ENCODE measurements at regions not wholly inside any gene's neighbourhood (a gene's known extent, or its start where the extent isn't known, plus 50 kb on each side); places are given as distances from the start of the nearest gene placed in this dataset.

- H3K36me3 ChIP-seq (ENCODE audit: control insufficient read depth in 1 of 2, insufficient read depth in 2 of 2, low read depth in 1 of 2, low read length in 2 of 2), result no peaks in the 10 kb centered on the region
- H3K18ac ChIP-seq (ENCODE audit: low read depth in 1 of 2, low read length in 2 of 2), result no peak overlapping the region
- H2BK15ac ChIP-seq (ENCODE audit: low read depth, poor library complexity, severe bottlenecking), result no peak overlapping the region
- H3K4me3 ChIP-seq (ENCODE audit: insufficient read depth in 1 of 2, low read depth in 1 of 2, low read length in 2 of 2), result no peak overlapping the region
- no peak overlapping the region for H3K23ac ChIP-seq (ENCODE audit: low read length in 2 of 2)
- no peak overlapping the region for H2BK120ac ChIP-seq (ENCODE audit: low read depth, low read length)
- no peak overlapping the region for H2BK5ac ChIP-seq (ENCODE audit: low read depth, low read length, poor library complexity, severe bottlenecking)
- no peak overlapping the region for H3K9ac ChIP-seq (ENCODE audit: low read length)
- no peak overlapping the region for H3K4ac ChIP-seq (ENCODE audit: low read depth in 1 of 2, low read length in 2 of 2)
- H3K79me1 ChIP-seq (replicated peaks; ENCODE audit: low read length, poor library complexity, severe bottlenecking), result no peaks in the 10 kb centered on the region
- no peak overlapping the region for H3K14ac ChIP-seq (ENCODE audit: low read length in 2 of 2)
- no peak overlapping the region for H4K8ac ChIP-seq (ENCODE audit: low read length)
- WGBS, result 84% methylated on average over 3 of the region's 3 CpGs
- H2AFZ ChIP-seq (ENCODE audit: low read depth, low read length), result no peak overlapping the region
- no peaks in the 10 kb centered on the region for H3K9me3 ChIP-seq (ENCODE audit: control insufficient read depth, low read length)
- H3K27me3 ChIP-seq (ENCODE audit: control insufficient read depth in 1 of 2, insufficient read depth in 1 of 2, low read length in 2 of 2), result no peaks in the 10 kb centered on the region
- H2AK5ac ChIP-seq (ENCODE audit: low read length, severe bottlenecking), result no peak overlapping the region
- no peak overlapping the region for H3K27ac ChIP-seq (ENCODE audit: low read length, poor library complexity, severe bottlenecking)
- H3K4me1 ChIP-seq (ENCODE audit: control insufficient read depth, insufficient read depth, low read depth, low read length), result no peaks in the 10 kb centered on the region
- H4K91ac ChIP-seq (ENCODE audit: low read length), result no peak overlapping the region
- no peak for DNase-seq
- H2BK12ac ChIP-seq (ENCODE audit: low read length in 2 of 2), result no peak overlapping the region
- H3K4me2 ChIP-seq (ENCODE audit: low read length, poor library complexity, severe bottlenecking), result no peak overlapping the region
These were observed 108.4 kb upstream of the DPH6 start for GRCh38 chr15:35654332-35654731.

DNA sequence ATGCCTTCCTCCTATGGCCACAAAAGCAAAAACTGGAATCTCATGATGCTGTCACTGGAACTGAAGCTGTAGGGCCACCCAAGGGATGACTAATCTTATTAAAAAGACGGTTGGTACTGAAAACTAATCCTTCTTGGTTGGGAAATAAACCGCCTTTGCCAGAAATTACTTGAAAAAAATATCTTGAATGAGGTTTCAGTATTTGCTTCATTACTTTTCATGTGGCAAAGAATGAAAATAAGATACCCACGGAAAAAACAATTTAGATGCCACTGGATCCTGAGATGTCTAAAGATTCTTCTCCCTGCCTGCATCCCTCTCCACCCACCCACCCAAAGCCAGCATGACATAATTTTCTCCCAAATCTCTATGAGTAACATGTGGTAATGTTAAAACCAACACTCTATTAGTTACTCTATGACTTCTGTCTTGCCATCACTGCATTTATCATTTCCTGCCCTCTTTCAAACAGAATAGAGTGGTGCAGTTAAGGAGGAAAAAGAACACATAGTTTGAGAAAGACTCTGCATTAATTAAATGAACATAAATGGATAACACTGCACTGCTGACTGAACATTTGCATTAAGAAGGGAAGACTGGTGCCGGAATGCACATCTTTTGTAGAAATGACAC, 111.8 kb upstream of the DPH6 start:
- no peaks in the 10 kb centered on the region for H3K9me3 ChIP-seq (ENCODE audit: control insufficient read depth, low read length)
- H2BK15ac ChIP-seq (ENCODE audit: low read depth, poor library complexity, severe bottlenecking), result no peak overlapping the region
- 90% methylated on average over 4 of the region's 4 CpGs for WGBS
- no peak overlapping the region for H3K9ac ChIP-seq (ENCODE audit: low read length)
- H3K4me2 ChIP-seq (ENCODE audit: low read length, poor library complexity, severe bottlenecking), result no peak overlapping the region
- H3K14ac ChIP-seq (ENCODE audit: low read length in 2 of 2), result no peak overlapping the region
- H4K91ac ChIP-seq (ENCODE audit: low read length), result no peak overlapping the region
- no peak overlapping the region for H2BK120ac ChIP-seq (ENCODE audit: low read depth, low read length)
- no peaks in the 10 kb centered on the region for H3K4me1 ChIP-seq (ENCODE audit: control insufficient read depth, insufficient read depth, low read depth, low read length)
- H4K8ac ChIP-seq (ENCODE audit: low read length), result no peak overlapping the region
- H3K27me3 ChIP-seq (ENCODE audit: control insufficient read depth in 1 of 2, insufficient read depth in 1 of 2, low read length in 2 of 2), result no peaks in the 10 kb centered on the region
- H3K79me1 ChIP-seq (replicated peaks; ENCODE audit: low read length, poor library complexity, severe bottlenecking), result no peaks in the 10 kb centered on the region
- no peak for DNase-seq
- no peak overlapping the region for H2AFZ ChIP-seq (ENCODE audit: low read depth, low read length)
- H3K4ac ChIP-seq (ENCODE audit: low read depth in 1 of 2, low read length in 2 of 2), result no peak overlapping the region
- no peak overlapping the region for H2BK5ac ChIP-seq (ENCODE audit: low read depth, low read length, poor library complexity, severe bottlenecking)
- H2BK12ac ChIP-seq (ENCODE audit: low read length in 2 of 2), result no peak overlapping the region
- H2AK5ac ChIP-seq (ENCODE audit: low read length, severe bottlenecking), result no peak overlapping the region
- H3K23ac ChIP-seq (ENCODE audit: low read length in 2 of 2), result no peak overlapping the region
- no peak overlapping the region for H3K27ac ChIP-seq (ENCODE audit: low read length, poor library complexity, severe bottlenecking)
- peak overlapping the region in 1 of 2 experiments; percentile 26 for H3K4me3 ChIP-seq (ENCODE audit: insufficient read depth in 1 of 2, low read depth in 1 of 2, low read length in 2 of 2)
- no peaks in the 10 kb centered on the region for H3K36me3 ChIP-seq (ENCODE audit: control insufficient read depth in 1 of 2, insufficient read depth in 2 of 2, low read depth in 1 of 2, low read length in 2 of 2)
- no peak overlapping the region for H3K18ac ChIP-seq (ENCODE audit: low read depth in 1 of 2, low read length in 2 of 2)

GRCh38 chr15:35663956-35664355, 118.0 kb upstream of the DPH6 start:
- Histone ChIP-seq H2BK120ac (ENCODE audit: low read depth, low read length) (no peak overlapping the region), H2BK15ac (ENCODE audit: low read depth, poor library complexity, severe bottlenecking) (no peak overlapping the region), H3K9me3 (ENCODE audit: control insufficient read depth, low read length) (no peaks in the 10 kb centered on the region), H3K14ac (ENCODE audit: low read length in 2 of 2) (no peak overlapping the region), H3K79me1 (replicated peaks; ENCODE audit: low read length, poor library complexity, severe bottlenecking) (no peaks in the 10 kb centered on the region), H3K4me3 (ENCODE audit: insufficient read depth in 1 of 2, low read depth in 1 of 2, low read length in 2 of 2) (no peak overlapping the region), H3K27me3 (ENCODE audit: control insufficient read depth in 1 of 2, insufficient read depth in 1 of 2, low read length in 2 of 2) (no peaks in the 10 kb centered on the region), H4K8ac (ENCODE audit: low read length) (no peak overlapping the region), H2BK12ac (ENCODE audit: low read length in 2 of 2) (no peak overlapping the region), H3K4me1 (ENCODE audit: control insufficient read depth, insufficient read depth, low read depth, low read length) (peaks cover 2% of the 10 kb centered on the region), H3K18ac (ENCODE audit: low read depth in 1 of 2, low read length in 2 of 2) (no peak overlapping the region), H2AFZ (ENCODE audit: low read depth, low read length) (no peak overlapping the region), H3K9ac (ENCODE audit: low read length) (no peak overlapping the region), H2BK5ac (ENCODE audit: low read depth, low read length, poor library complexity, severe bottlenecking) (no peak overlapping the region), H2AK5ac (ENCODE audit: low read length, severe bottlenecking) (no peak overlapping the region), H3K27ac (ENCODE audit: low read length, poor library complexity, severe bottlenecking) (no peak overlapping the region), H3K4ac (ENCODE audit: low read depth in 1 of 2, low read length in 2 of 2) (no peak overlapping the region), H3K36me3 (ENCODE audit: control insufficient read depth in 1 of 2, insufficient read depth in 2 of 2, low read depth in 1 of 2, low read length in 2 of 2) (no peaks in the 10 kb centered on the region), H3K4me2 (ENCODE audit: low read length, poor library complexity, severe bottlenecking) (no peak overlapping the region), H4K91ac (ENCODE audit: low read length) (no peak overlapping the region), H3K23ac (ENCODE audit: low read length in 2 of 2) (no peak overlapping the region)
- WGBS, result 94% methylated on average over 2 of the region's 2 CpGs
- peak; percentile 15 for DNase-seq

GRCh38 chr15:35665896-35666536, 120.1 kb upstream of the DPH6 start:
- Histone ChIP-seq H3K4me2 (ENCODE audit: low read length, poor library complexity, severe bottlenecking) (no peak overlapping the region), H3K27me3 (ENCODE audit: control insufficient read depth in 1 of 2, insufficient read depth in 1 of 2, low read length in 2 of 2) (no peaks in the 10 kb centered on the region)
- WGBS, result 94% methylated on average over 7 of the region's 9 CpGs

More at GRCh38 chr15:35665896-35666536, 120.1 kb upstream of the DPH6 start:
- no peak overlapping the region for H2BK120ac ChIP-seq (ENCODE audit: low read depth, low read length)
- H4K8ac ChIP-seq (ENCODE audit: low read length), result no peak overlapping the region
- no peak overlapping the region for H4K91ac ChIP-seq (ENCODE audit: low read length)
- peak overlapping the region; percentile 62 for H3K9ac ChIP-seq (ENCODE audit: low read length)
- H2BK15ac ChIP-seq (ENCODE audit: low read depth, poor library complexity, severe bottlenecking), result no peak overlapping the region
- no peaks in the 10 kb centered on the region for H3K9me3 ChIP-seq (ENCODE audit: control insufficient read depth, low read length)
- H3K27ac ChIP-seq (ENCODE audit: low read length, poor library complexity, severe bottlenecking), result no peak overlapping the region
- H3K23ac ChIP-seq (ENCODE audit: low read length in 2 of 2), result no peak overlapping the region
- H3K14ac ChIP-seq (ENCODE audit: low read length in 2 of 2), result no peak overlapping the region
- no peak overlapping the region for H2AFZ ChIP-seq (ENCODE audit: low read depth, low read length)
- no peaks in the 10 kb centered on the region for H3K79me1 ChIP-seq (replicated peaks; ENCODE audit: low read length, poor library complexity, severe bottlenecking)
- no peak overlapping the region for H3K18ac ChIP-seq (ENCODE audit: low read depth in 1 of 2, low read length in 2 of 2)
- no peak for DNase-seq
- no peak overlapping the region for H2AK5ac ChIP-seq (ENCODE audit: low read length, severe bottlenecking)
- no peak overlapping the region for H2BK12ac ChIP-seq (ENCODE audit: low read length in 2 of 2)
- H3K4me3 ChIP-seq (ENCODE audit: insufficient read depth in 1 of 2, low read depth in 1 of 2, low read length in 2 of 2), result peak overlapping the region in 1 of 2 experiments; percentile 43
- H3K4ac ChIP-seq (ENCODE audit: low read depth in 1 of 2, low read length in 2 of 2), result no peak overlapping the region
- peaks cover 2% of the 10 kb centered on the region for H3K4me1 ChIP-seq (ENCODE audit: control insufficient read depth, insufficient read depth, low read depth, low read length)
- H3K36me3 ChIP-seq (ENCODE audit: control insufficient read depth in 1 of 2, insufficient read depth in 2 of 2, low read depth in 1 of 2, low read length in 2 of 2), result no peaks in the 10 kb centered on the region
- no peak overlapping the region for H2BK5ac ChIP-seq (ENCODE audit: low read depth, low read length, poor library complexity, severe bottlenecking)
